ELF-1 (cell line): ENCODE measurements at regions not wholly inside any gene's neighbourhood (a gene's known extent, or its start where the extent isn't known, plus 50 kb on each side); places are given as distances from the start of the nearest gene placed in this dataset.

Experiments used
- DNase-seq: peaks from one replicate; pipeline ENCODE4 v3.0.0-alpha.2; 2016; ENCODE audit warnings: low read depth, low spot score

GRCh38 chr1:4044967-4045366 lies 144.9 kb upstream of the C1orf174 start:
- DNase-seq: no peak

GRCh38 chr1:4045397-4046010 lies 145.4 kb upstream of the C1orf174 start:
- DNase-seq: no peak

- no peak for DNase-seq
Measured at GRCh38 chr1:4046836-4047461, 146.9 kb upstream of the C1orf174 start.

GRCh38 chr1:4047666-4048065 lies 147.6 kb upstream of the C1orf174 start:
- DNase-seq: no peak

DNA sequence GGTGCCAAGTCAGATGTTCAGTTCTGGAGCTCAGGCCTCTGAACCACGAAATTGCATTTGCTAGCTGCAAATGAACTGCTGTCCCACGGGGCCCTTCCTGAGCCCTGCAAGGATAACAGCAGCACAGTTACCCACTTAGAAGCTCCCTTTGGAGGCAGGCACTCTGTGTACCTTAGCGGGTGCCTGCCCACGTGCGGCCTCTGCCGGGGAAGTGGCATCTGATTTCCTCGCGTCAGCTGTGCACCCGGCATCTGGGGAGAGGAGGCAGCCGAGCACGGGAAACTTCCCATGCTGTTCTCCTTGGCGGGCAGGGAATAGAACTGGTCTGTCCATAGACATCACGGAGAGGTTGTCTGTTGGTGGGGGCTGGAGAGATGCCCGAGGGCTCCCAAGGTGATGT lies 148.0 kb upstream of the C1orf174 start:
- DNase-seq: no peak

- no peak for DNase-seq
Measured at GRCh38 chr1:4048921-4049320, 148.8 kb upstream of the C1orf174 start.

GRCh38 chr1:4050998-4051397 lies 150.9 kb upstream of the C1orf174 start:
- no peak for DNase-seq

DNA sequence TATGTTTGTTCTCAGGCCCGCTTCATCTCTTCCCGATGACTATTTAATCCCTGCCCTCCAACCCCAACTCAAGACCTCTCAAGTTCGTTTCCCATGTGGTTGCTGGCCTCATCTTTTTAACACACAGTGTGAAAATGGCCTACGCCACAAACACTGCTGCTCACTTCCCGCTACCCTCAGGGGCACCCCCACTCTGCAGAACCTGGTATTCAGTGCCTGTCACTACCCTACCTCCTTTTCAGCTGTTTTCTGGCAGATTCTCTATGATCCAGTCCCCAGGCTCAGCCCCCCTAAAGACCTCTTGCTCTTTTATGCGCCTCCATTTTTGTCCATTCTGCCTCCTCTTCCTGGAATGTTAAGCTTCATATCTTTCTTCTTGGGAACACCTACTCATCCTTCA lies 152.6 kb upstream of the C1orf174 start:
- DNase-seq: no peak

DNA sequence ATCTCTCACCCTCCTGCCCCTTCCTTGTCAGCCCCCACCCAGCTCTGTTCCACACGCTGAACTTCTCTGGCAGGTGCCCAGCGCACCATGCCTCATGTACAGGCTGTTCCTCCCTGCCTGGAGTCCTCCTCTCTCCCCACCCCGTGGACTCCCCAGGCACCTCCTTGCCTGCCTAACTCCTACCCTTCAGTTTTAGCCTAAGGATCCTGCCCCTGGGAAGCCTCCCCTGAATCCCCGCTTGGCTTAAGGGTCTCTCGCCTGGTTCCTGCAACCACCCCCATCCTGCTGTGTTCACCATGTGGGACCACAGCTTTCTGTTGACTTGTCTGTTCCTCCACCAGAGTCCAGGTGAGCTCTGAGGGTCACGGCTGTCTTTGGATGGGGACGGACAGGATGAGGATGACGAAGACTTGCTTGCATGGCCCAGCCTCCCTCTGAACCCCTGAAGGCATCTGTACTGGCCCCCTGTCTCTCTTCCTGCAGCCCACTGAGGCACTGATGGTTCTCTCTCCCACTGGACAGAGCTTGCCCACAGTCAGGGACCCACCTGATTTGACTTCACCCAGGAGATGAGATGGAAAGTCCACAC lies 153.2 kb upstream of the C1orf174 start:
- no peak for DNase-seq

DNA sequence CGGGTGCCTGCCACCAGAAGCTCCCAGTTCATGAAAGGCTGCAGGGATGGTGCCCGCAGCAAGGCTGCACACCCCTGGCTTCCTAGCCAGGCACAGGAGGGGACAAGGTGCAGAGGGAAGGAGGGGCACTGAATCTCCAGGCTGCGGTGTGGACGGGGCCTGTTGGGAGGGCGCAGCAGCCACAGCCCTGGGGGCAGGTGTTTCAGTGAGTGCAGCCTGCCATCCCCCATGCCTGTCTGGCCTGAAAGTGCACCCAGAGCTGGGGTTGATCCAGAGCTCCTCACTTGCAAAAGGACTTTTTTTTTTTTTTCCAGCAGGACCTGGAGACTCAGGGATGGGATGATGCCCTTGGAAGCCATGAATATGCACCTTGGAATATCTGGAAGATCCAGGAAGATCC lies 153.7 kb upstream of the C1orf174 start:
- DNase-seq: no peak

- no peak for DNase-seq
Measured at GRCh38 chr1:4055294-4055967, 155.4 kb upstream of the C1orf174 start.

GRCh38 chr1:4056422-4056821 lies 156.3 kb upstream of the C1orf174 start:
- DNase-seq: no peak

DNA sequence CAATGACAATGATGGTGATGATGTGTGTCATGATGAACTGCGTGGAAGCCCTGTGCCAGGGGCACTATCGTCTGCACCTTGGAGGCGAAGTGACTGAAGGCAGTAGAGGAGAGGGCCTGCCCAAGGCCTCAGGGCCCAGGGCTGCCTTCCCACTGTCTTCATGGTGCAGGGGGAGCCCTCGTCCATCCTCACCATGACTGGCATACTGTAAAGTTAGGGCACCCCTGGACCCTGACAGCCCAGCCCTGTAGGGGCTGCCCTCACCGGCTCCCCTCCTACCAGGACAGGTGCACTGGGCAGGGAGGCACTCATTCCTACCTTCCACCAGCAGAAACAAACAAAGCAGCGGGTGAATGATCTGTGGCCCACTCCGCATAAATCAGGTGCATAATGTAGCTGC lies 156.9 kb upstream of the C1orf174 start:
- DNase-seq: no peak

- no peak for DNase-seq
Measured at GRCh38 chr1:4057603-4058002, 157.5 kb upstream of the C1orf174 start.

GRCh38 chr1:4058122-4058521 lies 158.1 kb upstream of the C1orf174 start:
- no peak for DNase-seq

GRCh38 chr1:4058706-4059105 lies 158.6 kb upstream of the C1orf174 start:
- DNase-seq: no peak

DNA sequence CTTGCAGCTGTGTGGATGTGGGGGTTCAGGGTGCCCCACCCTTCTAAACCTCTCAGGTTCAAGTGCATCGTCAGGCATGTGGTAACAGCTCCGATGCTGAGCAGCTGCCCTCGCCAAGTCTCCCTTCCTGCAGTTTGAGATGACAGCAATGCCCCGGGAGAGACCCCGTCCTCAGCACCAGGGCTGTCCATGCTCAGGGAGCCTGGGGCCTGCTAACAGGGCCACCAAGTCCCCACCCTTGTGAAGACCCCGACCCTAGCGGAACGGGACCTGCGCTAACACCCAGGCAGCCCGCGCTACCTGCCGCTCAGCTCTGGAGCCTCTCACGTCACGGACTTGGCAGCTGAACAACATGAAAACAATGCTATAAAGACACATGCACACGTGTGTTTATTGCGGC lies 159.2 kb upstream of the C1orf174 start:
- DNase-seq: no peak

DNA sequence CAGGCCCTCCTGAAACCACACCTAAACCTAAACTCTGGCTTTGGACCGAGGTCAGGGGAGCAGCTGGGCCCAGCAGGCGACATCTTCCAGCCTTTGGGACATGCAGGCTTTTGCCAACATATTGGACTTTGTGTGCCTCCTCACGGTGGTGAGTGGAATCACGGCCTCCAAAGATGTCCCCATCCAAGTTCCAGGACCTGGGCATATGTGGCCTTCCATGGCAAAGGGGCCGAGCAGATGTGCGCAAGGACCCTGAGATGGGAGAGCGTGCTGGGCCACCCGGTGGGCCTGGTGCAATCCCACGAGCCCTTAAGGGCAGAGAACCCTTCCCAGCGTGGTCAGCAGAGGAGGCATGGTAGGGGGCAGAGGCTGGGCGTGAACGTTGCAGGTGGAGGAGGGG lies 160.8 kb upstream of the C1orf174 start:
- DNase-seq: peak; percentile 34

DNA sequence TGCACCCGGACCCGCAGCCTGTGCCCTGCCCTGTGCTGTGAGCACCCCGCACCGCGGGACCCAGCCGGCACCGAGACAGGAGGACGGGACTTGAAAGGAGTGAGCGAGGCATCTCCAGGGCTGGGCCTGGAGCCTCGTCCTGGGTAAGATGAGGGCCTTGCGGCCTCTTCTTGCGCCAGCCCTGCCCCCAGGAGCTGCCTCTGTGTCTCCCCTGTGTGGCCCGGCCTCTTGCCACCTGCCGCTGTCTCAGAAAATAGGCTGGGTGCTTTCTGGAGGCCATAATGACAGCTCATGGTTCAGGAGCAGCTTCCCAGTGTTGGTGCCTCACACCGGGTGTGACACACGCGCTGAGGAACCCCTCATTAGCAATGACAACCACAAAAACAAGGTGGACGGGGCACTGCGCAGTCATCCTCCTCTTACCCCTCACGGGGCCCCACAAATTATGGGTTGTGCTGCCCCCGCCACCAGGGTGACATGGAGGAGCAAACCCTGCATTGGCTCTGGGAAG lies 161.5 kb upstream of the C1orf174 start:
- DNase-seq: no peak

DNA sequence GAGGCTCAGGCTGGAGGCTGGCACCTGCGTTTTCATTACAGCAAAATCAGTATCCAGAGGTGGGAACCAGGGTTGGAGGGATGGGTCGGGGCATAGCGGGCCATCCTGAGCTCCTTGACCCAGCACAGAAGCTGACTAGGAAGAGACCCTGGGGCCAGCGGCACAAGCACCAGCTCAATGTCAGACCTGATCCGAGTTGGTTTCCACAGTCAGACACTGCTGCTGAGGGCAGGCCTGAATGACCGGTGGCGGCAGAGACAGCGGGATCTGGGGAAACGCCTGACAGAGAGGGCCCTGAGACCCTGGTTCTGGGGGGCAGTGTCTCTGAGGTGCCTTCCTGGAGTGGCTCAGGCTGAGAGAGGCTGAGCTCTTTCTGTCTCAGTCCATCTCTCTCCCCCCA lies 162.0 kb upstream of the C1orf174 start:
- no peak for DNase-seq

GRCh38 chr1:4062560-4062959 lies 162.5 kb upstream of the C1orf174 start:
- DNase-seq: no peak

GRCh38 chr1:4062992-4063391 lies 162.9 kb upstream of the C1orf174 start:
- DNase-seq: no peak

DNA sequence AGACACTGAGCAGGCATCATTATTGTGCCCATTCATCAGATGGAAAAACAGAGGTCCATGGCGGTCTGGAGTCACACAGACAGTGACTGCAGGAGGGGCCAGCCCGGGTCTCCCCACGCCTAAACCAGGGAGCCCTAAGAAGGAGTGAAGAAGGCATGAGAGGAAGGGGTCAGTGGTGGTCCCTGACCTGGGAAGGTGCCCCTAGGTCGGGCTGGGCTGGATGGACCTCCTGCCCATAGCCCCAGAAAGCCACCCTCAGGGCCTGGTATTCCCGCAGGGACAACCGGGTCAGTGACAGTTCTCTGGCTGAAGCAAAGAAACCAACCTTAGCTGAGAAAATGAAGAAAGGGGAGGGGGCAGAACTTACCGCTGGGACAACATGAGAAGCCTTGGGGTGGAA lies 163.4 kb upstream of the C1orf174 start:
- DNase-seq: no peak
